Neutrophil (primary cell): ENCODE measurements at regions not wholly inside any gene's neighbourhood (a gene's known extent, or its start where the extent isn't known, plus 50 kb on each side); places are given as distances from the start of the nearest gene placed in this dataset.

Experiments used
- H3K27ac ChIP-seq: fragments of 200-600 bp; sonication (generic); 2 replicates; pipeline ENCODE4 v1.5.1; 2016; ENCODE audit warnings: mild to moderate bottlenecking, moderate library complexity
- H3K27me3 ChIP-seq: fragments of 200-600 bp; sonication (generic); 2 replicates; pipeline ENCODE4 v1.6.0; 2016; ENCODE audit warnings: mild to moderate bottlenecking
- H3K36me3 ChIP-seq: fragments of 200-600 bp; sonication (generic); 2 replicates; pipeline ENCODE4 v1.5.1; 2017
- H3K4me1 ChIP-seq, 2 experiments: fragments of 200-600 bp in 1 of 2; sonication (generic) in 1 of 2; 1 replicate in 1 of 2; 2 replicates in 1 of 2; pipeline versions ENCODE4 v1.5.1 to v1.6.1; 2013 to 2016; ENCODE audit warnings: low read depth in 1 of 2, low read length in 1 of 2, mild to moderate bottlenecking in 1 of 2, moderate library complexity in 1 of 2; ENCODE audit not compliant: control insufficient read depth in 1 of 2, insufficient read depth in 1 of 2
- H3K4me3 ChIP-seq, 2 experiments: fragments of 200-600 bp in 1 of 2; sonication (generic) in 1 of 2; 1 replicate in 1 of 2; 2 replicates in 1 of 2; pipeline ENCODE4 v1.5.1; 2013 to 2016; ENCODE audit warnings: low read depth in 1 of 2, low read length in 1 of 2, mild to moderate bottlenecking in 1 of 2, moderate library complexity in 1 of 2
- H3K9me3 ChIP-seq: fragments of 200-600 bp; sonication (generic); 2 replicates; pipeline ENCODE4 v1.5.1; 2016
- TF ChIP-seq, protein P1 (sequence below): fragments of 200-600 bp; sonication (generic); IDR thresholded peaks from 2 replicates; pipeline ENCODE4 v1.5.1; 2016; ENCODE audit warnings: antibody characterized with exemption

DNA sequence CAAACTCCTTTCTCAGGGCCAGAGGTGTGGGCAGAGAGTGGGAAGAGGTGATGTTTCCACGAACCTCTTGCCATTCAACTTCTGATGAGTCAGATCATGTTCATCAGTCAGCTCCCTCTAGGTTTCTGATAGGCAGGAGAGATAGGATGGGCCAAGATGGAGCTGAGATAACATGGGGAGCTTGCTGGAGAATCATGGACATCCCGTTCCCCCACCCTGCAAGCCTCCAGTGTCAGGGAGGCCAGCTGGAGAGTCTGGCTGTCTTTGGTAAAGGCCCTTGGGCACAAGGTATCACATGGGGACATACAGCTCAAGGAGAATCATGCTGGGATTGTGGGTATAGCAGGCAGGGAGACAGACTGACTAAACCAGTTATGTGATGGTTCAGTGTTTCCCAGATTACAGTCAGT lies 136.0 kb upstream of the IRX3 start:
- H3K9me3 ChIP-seq, result no peaks in the 10 kb centered on the region
- H3K27ac ChIP-seq, result no peak overlapping the region
- no peak overlapping the region for H3K4me3 ChIP-seq
- peaks cover 16% of the 10 kb centered on the region for H3K27me3 ChIP-seq
- H3K4me1 ChIP-seq, result no peaks in the 10 kb centered on the region
- no peaks in the 10 kb centered on the region for H3K36me3 ChIP-seq
- TF ChIP-seq, protein P1, sequence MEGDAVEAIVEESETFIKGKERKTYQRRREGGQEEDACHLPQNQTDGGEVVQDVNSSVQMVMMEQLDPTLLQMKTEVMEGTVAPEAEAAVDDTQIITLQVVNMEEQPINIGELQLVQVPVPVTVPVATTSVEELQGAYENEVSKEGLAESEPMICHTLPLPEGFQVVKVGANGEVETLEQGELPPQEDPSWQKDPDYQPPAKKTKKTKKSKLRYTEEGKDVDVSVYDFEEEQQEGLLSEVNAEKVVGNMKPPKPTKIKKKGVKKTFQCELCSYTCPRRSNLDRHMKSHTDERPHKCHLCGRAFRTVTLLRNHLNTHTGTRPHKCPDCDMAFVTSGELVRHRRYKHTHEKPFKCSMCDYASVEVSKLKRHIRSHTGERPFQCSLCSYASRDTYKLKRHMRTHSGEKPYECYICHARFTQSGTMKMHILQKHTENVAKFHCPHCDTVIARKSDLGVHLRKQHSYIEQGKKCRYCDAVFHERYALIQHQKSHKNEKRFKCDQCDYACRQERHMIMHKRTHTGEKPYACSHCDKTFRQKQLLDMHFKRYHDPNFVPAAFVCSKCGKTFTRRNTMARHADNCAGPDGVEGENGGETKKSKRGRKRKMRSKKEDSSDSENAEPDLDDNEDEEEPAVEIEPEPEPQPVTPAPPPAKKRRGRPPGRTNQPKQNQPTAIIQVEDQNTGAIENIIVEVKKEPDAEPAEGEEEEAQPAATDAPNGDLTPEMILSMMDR, result no peak

DNA sequence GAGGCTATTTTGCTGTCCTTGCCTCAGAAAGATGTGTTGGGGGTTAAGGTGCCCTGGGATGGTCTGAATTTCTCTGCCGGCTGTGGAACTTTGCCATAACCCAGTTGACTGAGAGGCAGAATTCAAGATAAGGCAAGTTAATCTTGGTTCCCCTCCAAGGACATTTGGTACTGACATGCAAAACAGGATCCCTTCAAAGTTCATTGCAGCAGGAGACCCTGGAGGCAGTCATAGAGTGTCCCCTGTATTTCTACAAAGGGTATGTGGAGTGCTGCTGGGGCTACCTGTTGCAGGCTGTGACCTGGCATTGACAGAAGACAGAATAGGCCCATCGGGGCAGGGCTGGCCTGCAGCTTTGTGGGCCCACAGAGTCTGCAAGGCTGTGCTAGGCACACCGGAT lies 135.6 kb upstream of the IRX3 start:
- Histone ChIP-seq H3K4me3 (no peak overlapping the region), H3K27me3 (peaks cover 11% of the 10 kb centered on the region), H3K4me1 (no peaks in the 10 kb centered on the region), H3K9me3 (no peaks in the 10 kb centered on the region), H3K27ac (no peak overlapping the region), H3K36me3 (no peaks in the 10 kb centered on the region)
- TF ChIP-seq, protein P1, result no peak

GRCh38 chr16:54421220-54421619 lies 134.6 kb upstream of the IRX3 start:
- Histone ChIP-seq H3K4me3 (no peak overlapping the region), H3K36me3 (no peaks in the 10 kb centered on the region), H3K27ac (no peak overlapping the region), H3K9me3 (no peaks in the 10 kb centered on the region), H3K27me3 (peaks cover 4% of the 10 kb centered on the region), H3K4me1 (no peaks in the 10 kb centered on the region)
- TF ChIP-seq, protein P1, result no peak

DNA sequence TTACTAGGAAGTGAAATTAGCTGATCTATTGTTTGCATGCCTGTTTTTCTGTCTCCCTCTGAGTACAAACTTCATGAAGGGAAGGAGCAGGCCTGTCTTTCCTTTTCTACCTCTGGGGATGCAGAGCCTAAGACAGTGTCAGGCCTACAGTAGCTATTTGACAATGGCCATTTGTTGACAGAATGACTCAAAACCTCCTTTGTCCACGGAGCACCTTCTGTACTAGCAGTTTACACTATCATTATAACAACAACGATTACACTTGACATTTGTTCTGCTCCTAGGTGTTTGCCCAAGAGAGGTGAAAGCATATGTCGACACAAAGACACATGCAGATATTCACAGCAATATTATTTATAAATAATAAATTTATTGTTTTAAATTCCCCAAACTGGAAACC lies 132.3 kb upstream of the IRX3 start:
- Histone ChIP-seq H3K4me3 (no peak overlapping the region), H3K36me3 (no peaks in the 10 kb centered on the region), H3K9me3 (no peaks in the 10 kb centered on the region), H3K4me1 (no peaks in the 10 kb centered on the region), H3K27ac (no peak overlapping the region), H3K27me3 (no peaks in the 10 kb centered on the region)
- TF ChIP-seq, protein P1, result no peak

DNA sequence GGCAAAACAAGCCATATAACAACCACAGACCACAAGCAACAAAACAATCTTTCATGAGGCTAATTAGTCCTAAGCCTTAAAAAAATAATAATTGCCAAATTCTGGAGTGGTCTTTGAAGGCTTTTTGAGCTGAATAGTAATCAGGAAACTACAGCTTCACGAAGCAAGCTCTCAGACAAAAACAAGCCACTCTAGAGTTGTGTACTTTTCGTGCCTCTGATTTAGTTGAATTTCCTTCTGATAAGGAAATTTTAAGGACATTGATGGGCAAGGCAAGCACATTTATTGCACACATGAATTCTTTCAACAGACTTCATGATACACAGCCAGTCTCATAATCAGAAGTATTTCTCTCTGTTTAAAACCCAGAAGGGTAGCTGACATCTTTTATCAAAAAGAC lies 130.8 kb upstream of the IRX3 start:
- H3K9me3 ChIP-seq, result no peaks in the 10 kb centered on the region
- H3K36me3 ChIP-seq, result no peaks in the 10 kb centered on the region
- H3K27ac ChIP-seq, result no peak overlapping the region
- H3K4me3 ChIP-seq, result no peak overlapping the region
- peaks cover 10% of the 10 kb centered on the region for H3K27me3 ChIP-seq
- TF ChIP-seq, protein P1, result no peak
- H3K4me1 ChIP-seq, result no peaks in the 10 kb centered on the region

DNA sequence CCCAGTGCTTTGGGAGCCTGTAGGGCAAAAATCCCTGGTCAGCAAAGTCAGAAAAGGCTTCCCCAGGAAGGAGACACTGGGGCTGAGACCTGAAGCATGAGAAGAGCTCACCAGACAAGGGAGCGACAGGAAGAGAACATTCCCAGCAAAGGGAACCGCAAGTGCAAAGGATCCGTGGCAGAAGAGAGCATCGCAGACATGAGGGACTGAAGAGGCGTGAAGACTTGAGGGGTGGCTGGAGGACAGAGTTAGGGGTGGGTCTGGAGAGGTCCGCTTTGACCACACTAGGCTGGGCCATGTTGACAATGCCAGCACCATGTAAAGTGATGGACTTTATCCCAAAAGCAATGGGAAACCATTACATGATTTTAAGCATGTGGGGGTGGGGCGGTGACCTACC lies 128.1 kb upstream of the IRX3 start:
- peaks cover 30% of the 10 kb centered on the region for H3K27me3 ChIP-seq
- TF ChIP-seq, protein P1, result no peak

More for the DNA sequence above, 128.1 kb upstream of the IRX3 start:
- no peaks in the 10 kb centered on the region for H3K4me1 ChIP-seq
- no peak overlapping the region for H3K4me3 ChIP-seq
- no peak overlapping the region for H3K27ac ChIP-seq
- H3K9me3 ChIP-seq, result no peaks in the 10 kb centered on the region
- no peaks in the 10 kb centered on the region for H3K36me3 ChIP-seq
